Spleen (tissue), 11 donors: ENCODE measurements at regions not wholly inside any gene's neighbourhood (a gene's known extent, or its start where the extent isn't known, plus 50 kb on each side); places are given as distances from the start of the nearest gene placed in this dataset.

Source experiments
- DNase-seq: peaks from one replicate; pipeline ENCODE4 v3.0.0-alpha.2; 2020
- H3K27ac ChIP-seq, 8 donors: fragments of 200-600 bp; sonication (generic) in 7 of 8; 1 replicate in 4 of 8; 2 replicates in 4 of 8; pipeline versions ENCODE4 v1.5.0 to v1.8.0; 2016 to 2021; ENCODE audit warnings: inconsistent platforms in 4 of 8, mild to moderate bottlenecking in 4 of 8, moderate library complexity in 1 of 8
- H3K27me3 ChIP-seq, 7 donors: fragments of 200-600 bp; sonication (generic) in 6 of 7; replicated peaks in 1 of 7; 1 replicate in 4 of 7; 2 replicates in 3 of 7; pipeline versions ENCODE4 v1.5.0 to v1.8.0; 2016 to 2021; ENCODE audit warnings: inconsistent platforms in 3 of 7, mild to moderate bottlenecking in 1 of 7
- H3K36me3 ChIP-seq, 6 donors: fragments of 200-600 bp; sonication (generic) in 5 of 6; 1 replicate in 4 of 6; 2 replicates in 2 of 6; pipeline versions ENCODE4 v1.5.0 to v1.8.0; 2016 to 2021; ENCODE audit warnings: inconsistent platforms in 2 of 6
- H3K4me1 ChIP-seq, 6 donors: fragments of 200-600 bp; sonication (generic) in 5 of 6; 1 replicate in 3 of 6; 2 replicates in 3 of 6; pipeline versions ENCODE4 v1.5.0 to v1.8.0; 2016 to 2021; ENCODE audit warnings: inconsistent platforms in 3 of 6
- H3K4me3 ChIP-seq, 8 donors: fragments of 200-600 bp; sonication (generic) in 7 of 8; 1 replicate in 4 of 8; 2 replicates in 4 of 8; pipeline versions ENCODE4 v1.5.0 to v1.8.0; 2016 to 2021; ENCODE audit warnings: inconsistent platforms in 4 of 8, mild to moderate bottlenecking in 4 of 8, moderate library complexity in 2 of 8
- H3K9me3 ChIP-seq, 8 donors: fragments of 200-600 bp; sonication (generic) in 7 of 8; 1 replicate in 4 of 8; 2 replicates in 4 of 8; pipeline versions ENCODE4 v1.5.0 to v1.8.0; 2016 to 2021; ENCODE audit warnings: inconsistent platforms in 4 of 8
- CTCF ChIP-seq, 11 experiments: fragments of 200-600 bp in 7 of 11; fragments of 450-650 bp in 4 of 11; sonication (generic) in 4 of 11; IDR thresholded peaks in 8 of 11; conservative IDR thresholded peaks in 3 of 11; 1 replicate in 7 of 11; 2 replicates in 4 of 11; pipeline versions ENCODE4 v1.4.0 to v1.8.0; 2016 to 2021; ENCODE audit warnings: antibody characterized with exemption in 11 of 11, inconsistent platforms in 4 of 11, mild to moderate bottlenecking in 1 of 11
- POLR2A ChIP-seq, 3 donors: fragments of 450-650 bp; IDR thresholded peaks; one replicate each; pipeline ENCODE4 v1.5.1; 2017; ENCODE audit warnings: antibody characterized with exemption in 3 of 3, mild to moderate bottlenecking in 1 of 3
- POLR2AphosphoS5 ChIP-seq, 3 donors: sonication (generic); formaldehyde crosslinking; IDR thresholded peaks; one replicate each; pipeline ENCODE4 v1.5.1; 2017; ENCODE audit warnings: antibody characterized with exemption in 3 of 3
- WGBS, 5 donors: extraction: QIAGEN DNeasy Blood & Tissue Kit in 3 of 5; methylation state at CpG; one replicate each; pipeline versions ENCODE4 v1.1.5 to v1.1.7; 2013 to 2018; 5-methylcytosine and 5-hydroxymethylcytosine counted together
- intact Hi-C: fragments of 100-400 bp; cut with DNase I; formaldehyde crosslinking; loops from one replicate; pipeline ENCODE4 v1.15.0; 2023; ENCODE audit warnings: low total_unique reads
- donor health status: healthy with polysubstance abuse.
- donor health status: DM: no; HTN: no; CAD: no; lungs with moderate emphysema.
- donor health status: DM: no; HTN: no; CAD: no.
- donor health status: Bipolar disorder and iron deficiency.
- donor health status: healthy.
- donor health status: DM: no; HTN: no; CAD: no.
- donor health status: DM: yes; HTN: yes; CAD: no.

- H3K27me3 ChIP-seq, result no peaks in the 10 kb centered on the region
- DNase-seq, result no peak
- H3K36me3 ChIP-seq, result no peaks in the 10 kb centered on the region
- no peak overlapping the region for H3K27ac ChIP-seq
- H3K4me1 ChIP-seq, result no peaks in the 10 kb centered on the region
- intact Hi-C loops, result no loop called here
- H3K4me3 ChIP-seq, result no peak overlapping the region
- TF ChIP-seq CTCF (IDR thresholded peaks at IDR 0.05 in 8 of 11, conservative IDR thresholded peaks at IDR 0.05 in 3 of 11), result no peak
- no peak for TF ChIP-seq POLR2A (IDR thresholded peaks at IDR 0.05)
- no peak for TF ChIP-seq POLR2AphosphoS5 (IDR thresholded peaks at IDR 0.05)
- peaks cover 0 to 4% (median 0%) of the 10 kb centered on the region in 8 donors for H3K9me3 ChIP-seq
These were observed 493.4 kb downstream of the OLFM4 start for GRCh38 chr13:53522034-53522433.

- TF ChIP-seq POLR2AphosphoS5 (IDR thresholded peaks at IDR 0.05) (no peak), POLR2A (IDR thresholded peaks at IDR 0.05) (no peak), CTCF (IDR thresholded peaks at IDR 0.05 in 8 of 11, conservative IDR thresholded peaks at IDR 0.05 in 3 of 11) (no peak)
- intact Hi-C loops, result no loop called here
- no peaks in the 10 kb centered on the region for H3K27me3 ChIP-seq
- H3K27ac ChIP-seq, result no peak overlapping the region
- no peak for DNase-seq
- WGBS, 5 donors, result 68 to 89% (median 83%) methylated on average over 1 of the region's 1 CpG
- no peaks in the 10 kb centered on the region for H3K4me1 ChIP-seq
- H3K4me3 ChIP-seq, result no peak overlapping the region
- peaks cover 0 to 15% (median 10%) of the 10 kb centered on the region in 8 donors for H3K9me3 ChIP-seq
- no peaks in the 10 kb centered on the region for H3K36me3 ChIP-seq
These were observed 509.0 kb downstream of the OLFM4 start for GRCh38 chr13:53537586-53537985.

- Histone ChIP-seq H3K27ac (no peak overlapping the region), H3K4me3 (no peak overlapping the region), H3K9me3 (peaks cover 0 to 13% (median 0%) of the 10 kb centered on the region in 8 donors), H3K27me3 (no peaks in the 10 kb centered on the region), H3K4me1 (no peaks in the 10 kb centered on the region), H3K36me3 (no peaks in the 10 kb centered on the region)
- DNase-seq, result no peak
- intact Hi-C loops, result no loop called here
- WGBS, 5 donors, result 60 to 100% (median 91%) methylated on average over 1 of the region's 1 CpG
- TF ChIP-seq POLR2A (IDR thresholded peaks at IDR 0.05), result no peak
- TF ChIP-seq POLR2AphosphoS5 (IDR thresholded peaks at IDR 0.05), result no peak
- no peak for TF ChIP-seq CTCF (IDR thresholded peaks at IDR 0.05 in 8 of 11, conservative IDR thresholded peaks at IDR 0.05 in 3 of 11)
These were observed 516.8 kb downstream of the OLFM4 start for GRCh38 chr13:53545340-53545941.

- H3K27me3 ChIP-seq, result no peaks in the 10 kb centered on the region
- H3K4me1 ChIP-seq, result no peaks in the 10 kb centered on the region
- H3K9me3 ChIP-seq, result no peaks in the 10 kb centered on the region
- H3K36me3 ChIP-seq, result no peaks in the 10 kb centered on the region
- DNase-seq, result no peak
- TF ChIP-seq CTCF (IDR thresholded peaks at IDR 0.05 in 8 of 11, conservative IDR thresholded peaks at IDR 0.05 in 3 of 11) (no peak), POLR2A (IDR thresholded peaks at IDR 0.05) (no peak), POLR2AphosphoS5 (IDR thresholded peaks at IDR 0.05) (no peak)
- 74 to 89% (median 82%) methylated on average over 1 of the region's 1 CpG for WGBS, 5 donors
- no peak overlapping the region for H3K4me3 ChIP-seq
- intact Hi-C loops, result no loop called here
- H3K27ac ChIP-seq, result no peak overlapping the region
These were observed 531.9 kb downstream of the OLFM4 start for GRCh38 chr13:53560556-53560955.
